Epidermal melanocyte (primary cell): ENCODE measurements at regions not wholly inside any gene's neighbourhood (a gene's known extent, or its start where the extent isn't known, plus 50 kb on each side); places are given as distances from the start of the nearest gene placed in this dataset.
A peak's percentile ranks its signal among the peaks of the same experiment; 100 is the strongest.
"Not testable (repeated sequence)": the region's sequence is repeated elsewhere in the genome, so short reads cannot be mapped to it uniquely, and the experiment has no call there.

Experiments used
- DNase-seq: peaks from one replicate; pipeline ENCODE4 v3.0.0; 2011; ENCODE audit warnings: low spot score; ENCODE audit not compliant: insufficient read length

- DNase-seq: no peak
Measured at GRCh38 chr12:19624491-19624890, 185.2 kb downstream of the AEBP2 start.

- DNase-seq: not testable (repeated sequence)
Measured at GRCh38 chr12:19625551-19625950, 186.3 kb downstream of the AEBP2 start.

GRCh38 chr12:19627719-19628118, 188.4 kb downstream of the AEBP2 start:
- no peak for DNase-seq

- DNase-seq: no peak
Measured at GRCh38 chr12:19630536-19630935, 191.2 kb downstream of the AEBP2 start.

GRCh38 chr12:19633194-19633593, 193.9 kb downstream of the AEBP2 start:
- no peak for DNase-seq

- DNase-seq: no peak
Measured at GRCh38 chr12:19633641-19634040, 194.3 kb downstream of the AEBP2 start.

- DNase-seq: no peak
Measured at GRCh38 chr12:19639781-19640415, 200.6 kb downstream of the AEBP2 start.

- no peak for DNase-seq
Measured at GRCh38 chr12:19641235-19642080, 202.2 kb downstream of the AEBP2 start.

- no peak for DNase-seq
Measured at GRCh38 chr12:19642345-19642744, 203.1 kb downstream of the AEBP2 start.

- peak; percentile 32 for DNase-seq
Measured at GRCh38 chr12:19643635-19644034, 204.3 kb downstream of the AEBP2 start.

- no peak for DNase-seq
Measured at GRCh38 chr12:19644571-19644970, 205.3 kb downstream of the AEBP2 start.

- no peak for DNase-seq
Measured at GRCh38 chr12:19645823-19646222, 206.5 kb downstream of the AEBP2 start.

GRCh38 chr12:19646599-19646998, 207.3 kb downstream of the AEBP2 start:
- no peak for DNase-seq

- DNase-seq: no peak
Measured at GRCh38 chr12:19647806-19648556, 208.7 kb downstream of the AEBP2 start.

GRCh38 chr12:19648591-19648990, 209.3 kb downstream of the AEBP2 start:
- DNase-seq: no peak

- no peak for DNase-seq
Measured at GRCh38 chr12:19652386-19652785, 213.1 kb downstream of the AEBP2 start.

- no peak for DNase-seq
Measured at GRCh38 chr12:19654650-19655376, 215.5 kb downstream of the AEBP2 start.

- no peak for DNase-seq
Measured at GRCh38 chr12:19657118-19657731, 217.9 kb downstream of the AEBP2 start.

- DNase-seq: no peak
Measured at GRCh38 chr12:19657732-19658130, 218.4 kb downstream of the AEBP2 start.

GRCh38 chr12:19659086-19659485, 219.8 kb downstream of the AEBP2 start:
- no peak for DNase-seq

GRCh38 chr12:19659501-19659900, 220.2 kb downstream of the AEBP2 start:
- no peak for DNase-seq
